ENCODE measurements at regions not wholly inside any gene's neighbourhood (a gene's known extent, or its start where the extent isn't known, plus 50 kb on each side); places are given as distances from the start of the nearest gene placed in this dataset.

- DNase-seq = no peak
Measured at GRCh38 chrX:15191830-15192229, 78.1 kb downstream of the ASB9 start.

- DNase-seq = no peak
Measured at GRCh38 chrX:15188039-15188438, 81.8 kb downstream of the ASB9 start.

GRCh38 chrX:15177316-15177715 is 92.6 kb downstream of the ASB9 start:
- DNase-seq = no peak

GRCh38 chrX:15173411-15173810 is 96.5 kb downstream of the ASB9 start:
- DNase-seq = no peak

GRCh38 chrX:15170927-15171326 is 99.0 kb downstream of the ASB9 start:
- no peak for DNase-seq

GRCh38 chrX:15167826-15168225 is 102.1 kb downstream of the ASB9 start:
- no peak for DNase-seq

- no peak for DNase-seq
Measured at GRCh38 chrX:15165832-15166231, 104.1 kb downstream of the ASB9 start.

- DNase-seq = no peak
Measured at GRCh38 chrX:15163131-15163530, 106.8 kb downstream of the ASB9 start.

- no peak for DNase-seq
Measured at GRCh38 chrX:15160558-15161095, 109.3 kb downstream of the ASB9 start.

GRCh38 chrX:15158736-15159406 is 111.0 kb downstream of the ASB9 start:
- no peak for DNase-seq

GRCh38 chrX:15158350-15158735 is 111.5 kb downstream of the ASB9 start:
- DNase-seq = no peak

GRCh38 chrX:15157624-15158023 is 112.3 kb downstream of the ASB9 start:
- DNase-seq = no peak

- DNase-seq = no peak
Measured at GRCh38 chrX:15151267-15152186, 118.4 kb downstream of the ASB9 start.

GRCh38 chrX:15150586-15150985 is 119.3 kb downstream of the ASB9 start:
- no peak for DNase-seq

- no peak for DNase-seq
Measured at GRCh38 chrX:15146515-15146914, 123.4 kb downstream of the ASB9 start.

GRCh38 chrX:15143825-15144121 is 126.1 kb downstream of the ASB9 start:
- DNase-seq = no peak

- peak; percentile 3 for DNase-seq
Measured at GRCh38 chrX:15143050-15143824, 126.6 kb downstream of the ASB9 start.

GRCh38 chrX:15142084-15142715 is 127.7 kb downstream of the ASB9 start:
- DNase-seq = no peak

GRCh38 chrX:15136795-15137194 is 133.1 kb downstream of the ASB9 start:
- DNase-seq = no peak

- no peak for DNase-seq
Measured at GRCh38 chrX:15129412-15129811, 140.5 kb downstream of the ASB9 start.

- no peak for DNase-seq
Measured at GRCh38 chrX:15128861-15129260, 141.0 kb downstream of the ASB9 start.

GRCh38 chrX:15127010-15127409 is 142.9 kb downstream of the ASB9 start:
- DNase-seq = no peak

- no peak for DNase-seq
Measured at GRCh38 chrX:15116900-15117299, 153.0 kb downstream of the ASB9 start.

Data from NCI-H1694 treated with DMSO at 0.1 percent for 48 hours (cell line).